ENCODE measurements at regions not wholly inside any gene's neighbourhood (a gene's known extent, or its start where the extent isn't known, plus 50 kb on each side); places are given as distances from the start of the nearest gene placed in this dataset.

- intact Hi-C loops (cut with micrococcal nuclease; ENCODE audit: unreplicated experiment): no loop called here
- H3K27me3 ChIP-seq (ENCODE audit: control insufficient read depth in 1 of 2, insufficient read depth in 2 of 2, low read length in 2 of 2): no peaks in the 10 kb centered on the region
- peaks cover 13% of the 10 kb centered on the region; the same call in 1 of the 2 replicates for H3K4me1 ChIP-seq (ENCODE audit: insufficient read depth, low read length)
- in situ Hi-C loops (cut with HindIII; ENCODE audit: extremely low pct_ligation_motif_present, low pct_unique_long_range_greater_than_20kb): no loop called here
- ChIA-PET CTCF (ENCODE audit: low intra/inter-chr PET ratio, low total read pairs) (no interaction called here), POLR2A (no interaction called here)
- peak; percentile 1 for DNase-seq (ENCODE audit: low spot score)
- 57% methylated on average over 8 of the region's 8 CpGs for WGBS (ENCODE audit: low lambda C conversion rate)
- H3K9me3 ChIP-seq (ENCODE audit: low read length): no peaks in the 10 kb centered on the region
- no peak overlapping the region for H3K27ac ChIP-seq (ENCODE audit: extremely low read length, insufficient read depth, low read length)
- no peak overlapping the region for H3K4me3 ChIP-seq (replicated peaks in 1 of 3; ENCODE audit: insufficient read depth in 1 of 3, low read depth in 2 of 3, low read length in 3 of 3)
- H3K79me2 ChIP-seq (ENCODE audit: insufficient read depth, low read length): no peaks in the 10 kb centered on the region
- no peaks in the 10 kb centered on the region for H3K36me3 ChIP-seq (replicated peaks in 1 of 2; ENCODE audit: control insufficient read depth in 1 of 2, insufficient read depth in 2 of 2, low read length in 2 of 2)
- no peak for ATAC-seq
- FAIRE-seq: peak; percentile 40
- H2AFZ ChIP-seq (ENCODE audit: low read length): no peak overlapping the region
- no peaks in the 10 kb centered on the region for H4K20me1 ChIP-seq (ENCODE audit: insufficient read depth, low read length)
- BruUV-seq (replicated peaks): no TSS peak
- TF ChIP-seq, protein P1, sequence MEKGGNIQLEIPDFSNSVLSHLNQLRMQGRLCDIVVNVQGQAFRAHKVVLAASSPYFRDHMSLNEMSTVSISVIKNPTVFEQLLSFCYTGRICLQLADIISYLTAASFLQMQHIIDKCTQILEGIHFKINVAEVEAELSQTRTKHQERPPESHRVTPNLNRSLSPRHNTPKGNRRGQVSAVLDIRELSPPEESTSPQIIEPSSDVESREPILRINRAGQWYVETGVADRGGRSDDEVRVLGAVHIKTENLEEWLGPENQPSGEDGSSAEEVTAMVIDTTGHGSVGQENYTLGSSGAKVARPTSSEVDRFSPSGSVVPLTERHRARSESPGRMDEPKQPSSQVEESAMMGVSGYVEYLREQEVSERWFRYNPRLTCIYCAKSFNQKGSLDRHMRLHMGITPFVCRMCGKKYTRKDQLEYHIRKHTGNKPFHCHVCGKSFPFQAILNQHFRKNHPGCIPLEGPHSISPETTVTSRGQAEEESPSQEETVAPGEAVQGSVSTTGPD (CRISPR knock-in tag; IDR thresholded peaks at IDR 0.05): no peak
- TF ChIP-seq ATF7-NPFF (CRISPR knock-in tag; IDR thresholded peaks at IDR 0.05; ENCODE audit: low read depth) (no peak), MBNL3 (CRISPR knock-in tag; conservative IDR thresholded peaks at IDR 0.05) (no peak), MYNN (CRISPR knock-in tag; IDR thresholded peaks at IDR 0.05; ENCODE audit: low read depth) (no peak), FOSL2 (CRISPR knock-in tag; IDR thresholded peaks at IDR 0.05) (peak; percentile 45)
- no peak overlapping the region for H3K9ac ChIP-seq (ENCODE audit: insufficient read depth, low read depth, low read length)
- H3K4me2 ChIP-seq (ENCODE audit: low read depth, low read length): no peak overlapping the region
Measured at GRCh38 chrX:45889471-45889870, 655.8 kb downstream of the ZNF674 start.

GRCh38 chrX:45888518-45888917, 656.7 kb downstream of the ZNF674 start:
- FAIRE-seq (no peak), ATAC-seq (no peak), DNase-seq (ENCODE audit: low spot score) (no peak)
- no peak overlapping the region for H3K9ac ChIP-seq (ENCODE audit: insufficient read depth, low read depth, low read length)
- no peak overlapping the region for H3K4me2 ChIP-seq (ENCODE audit: low read depth, low read length)
- H3K27ac ChIP-seq (ENCODE audit: extremely low read length, insufficient read depth, low read length): no peak overlapping the region
- ChIA-PET CTCF (ENCODE audit: low intra/inter-chr PET ratio, low total read pairs) (no interaction called here), POLR2A (no interaction called here)
- H3K36me3 ChIP-seq (replicated peaks in 1 of 2; ENCODE audit: control insufficient read depth in 1 of 2, insufficient read depth in 2 of 2, low read length in 2 of 2): no peaks in the 10 kb centered on the region
- no peaks in the 10 kb centered on the region for H3K79me2 ChIP-seq (ENCODE audit: insufficient read depth, low read length)
- H4K20me1 ChIP-seq (ENCODE audit: insufficient read depth, low read length): no peaks in the 10 kb centered on the region
- no peaks in the 10 kb centered on the region for H3K9me3 ChIP-seq (ENCODE audit: low read length)
- in situ Hi-C loops (cut with HindIII; ENCODE audit: extremely low pct_ligation_motif_present, low pct_unique_long_range_greater_than_20kb): no loop called here
- intact Hi-C loops (cut with micrococcal nuclease; ENCODE audit: unreplicated experiment): no loop called here
- H3K27me3 ChIP-seq (ENCODE audit: control insufficient read depth in 1 of 2, insufficient read depth in 2 of 2, low read length in 2 of 2): no peaks in the 10 kb centered on the region
- no peak overlapping the region for H2AFZ ChIP-seq (ENCODE audit: low read length)
- H3K4me1 ChIP-seq (ENCODE audit: insufficient read depth, low read length): 0 out of 2 replicates have a peak, but pooled peaks cover 11% of the 10 kb centered on the region
- no TSS peak for BruUV-seq (replicated peaks)
- no peak overlapping the region for H3K4me3 ChIP-seq (replicated peaks in 1 of 3; ENCODE audit: insufficient read depth in 1 of 3, low read depth in 2 of 3, low read length in 3 of 3)
- TF ChIP-seq ZNF18 (CRISPR knock-in tag; IDR thresholded peaks at IDR 0.05; ENCODE audit: insufficient replicate concordance) (no peak), HNF4A (CRISPR knock-in tag; IDR thresholded peaks at IDR 0.05) (no peak), NPAS2 (CRISPR knock-in tag; IDR thresholded peaks at IDR 0.05; ENCODE audit: borderline replicate concordance) (no peak), MBNL3 (CRISPR knock-in tag; conservative IDR thresholded peaks at IDR 0.05) (no peak), DNMT1 (CRISPR knock-in tag; IDR thresholded peaks at IDR 0.05) (no peak), ZNF432 (CRISPR knock-in tag; IDR thresholded peaks at IDR 0.05; ENCODE audit: borderline replicate concordance) (no peak), GABPA (IDR thresholded peaks at IDR 0.05; ENCODE audit: low read depth, low read length) (no peak), GABPA (CRISPR knock-in tag; IDR thresholded peaks at IDR 0.05; ENCODE audit: low read depth) (no peak), ZFP90 (CRISPR knock-in tag; IDR thresholded peaks at IDR 0.05; ENCODE audit: borderline replicate concordance) (no peak)
